Mesothelial cell of epicardium (in vitro differentiated cells): ENCODE measurements at regions not wholly inside any gene's neighbourhood (a gene's known extent, or its start where the extent isn't known, plus 50 kb on each side); places are given as distances from the start of the nearest gene placed in this dataset.

Source experiments
- DNase-seq, 2 experiments: peaks; one replicate each; pipeline ENCODE4 v3.0.0; 2021; ENCODE audit warnings: low spot score in 2 of 2; ENCODE audit not compliant: unreplicated experiment in 2 of 2
- H3K27ac Mint-ChIP-seq: 2 replicates; pipeline ENCODE4 v1.8.0; 2021; ENCODE audit warnings: mixed read lengths
- H3K27me3 Mint-ChIP-seq: 2 replicates; pipeline ENCODE4 v1.8.0; 2021; ENCODE audit warnings: low read depth, mixed read lengths
- H3K36me3 Mint-ChIP-seq: 2 replicates; pipeline ENCODE4 v1.8.0; 2021; ENCODE audit warnings: mixed read lengths
- H3K4me1 Mint-ChIP-seq: 2 replicates; pipeline ENCODE4 v1.8.0; 2021; ENCODE audit warnings: mixed read lengths
- H3K4me3 Mint-ChIP-seq: 2 replicates; pipeline ENCODE4 v1.8.0; 2021; ENCODE audit warnings: mild to moderate bottlenecking, moderate library complexity, mixed read lengths
- H3K9me3 Mint-ChIP-seq: 2 replicates; pipeline ENCODE4 v1.8.0; 2021; ENCODE audit warnings: mixed read lengths
- TF ChIP-seq, protein P1 (sequence below): fragments of 200-600 bp; sonication (generic); IDR thresholded peaks from one replicate; pipeline ENCODE4 v1.5.0; 2021; ENCODE audit warnings: antibody characterized with exemption; ENCODE audit not compliant: unreplicated experiment

- peaks cover 6% of the 10 kb centered on the region for H3K4me1 Mint-ChIP-seq
- DNase-seq, result no peak
- TF ChIP-seq, protein P1, sequence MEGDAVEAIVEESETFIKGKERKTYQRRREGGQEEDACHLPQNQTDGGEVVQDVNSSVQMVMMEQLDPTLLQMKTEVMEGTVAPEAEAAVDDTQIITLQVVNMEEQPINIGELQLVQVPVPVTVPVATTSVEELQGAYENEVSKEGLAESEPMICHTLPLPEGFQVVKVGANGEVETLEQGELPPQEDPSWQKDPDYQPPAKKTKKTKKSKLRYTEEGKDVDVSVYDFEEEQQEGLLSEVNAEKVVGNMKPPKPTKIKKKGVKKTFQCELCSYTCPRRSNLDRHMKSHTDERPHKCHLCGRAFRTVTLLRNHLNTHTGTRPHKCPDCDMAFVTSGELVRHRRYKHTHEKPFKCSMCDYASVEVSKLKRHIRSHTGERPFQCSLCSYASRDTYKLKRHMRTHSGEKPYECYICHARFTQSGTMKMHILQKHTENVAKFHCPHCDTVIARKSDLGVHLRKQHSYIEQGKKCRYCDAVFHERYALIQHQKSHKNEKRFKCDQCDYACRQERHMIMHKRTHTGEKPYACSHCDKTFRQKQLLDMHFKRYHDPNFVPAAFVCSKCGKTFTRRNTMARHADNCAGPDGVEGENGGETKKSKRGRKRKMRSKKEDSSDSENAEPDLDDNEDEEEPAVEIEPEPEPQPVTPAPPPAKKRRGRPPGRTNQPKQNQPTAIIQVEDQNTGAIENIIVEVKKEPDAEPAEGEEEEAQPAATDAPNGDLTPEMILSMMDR, result no peak
- H3K27ac Mint-ChIP-seq, result no peak overlapping the region
- H3K4me3 Mint-ChIP-seq, result no peak overlapping the region
- peaks cover 20% of the 10 kb centered on the region for H3K36me3 Mint-ChIP-seq
- H3K27me3 Mint-ChIP-seq, result no peaks in the 10 kb centered on the region
- H3K9me3 Mint-ChIP-seq, result peaks cover 29% of the 10 kb centered on the region
These were observed 578.7 kb upstream of the PABPC4L start for GRCh38 chr4:134780244-134780643.

DNA sequence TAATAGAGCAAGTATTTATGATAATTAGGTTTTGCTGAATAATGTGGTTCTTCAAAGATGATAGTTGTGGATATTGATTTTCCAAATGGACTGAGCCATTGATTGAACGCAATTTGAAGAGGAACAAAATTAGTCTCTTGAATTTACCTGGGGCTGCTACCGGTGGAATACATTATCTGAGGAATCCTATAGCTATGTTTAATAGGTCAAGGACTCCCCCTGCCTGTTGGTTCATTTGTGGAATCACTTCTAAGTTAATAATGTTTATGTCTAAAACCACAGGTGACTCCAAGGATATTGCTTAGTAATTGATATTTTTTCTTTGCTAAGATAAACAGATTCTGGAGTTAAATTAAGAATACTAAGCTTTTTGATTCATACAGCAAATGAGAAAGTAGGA is 576.0 kb upstream of the PABPC4L start:
- no peak for DNase-seq
- peaks cover 6% of the 10 kb centered on the region for H3K4me1 Mint-ChIP-seq
- no peak overlapping the region for H3K4me3 Mint-ChIP-seq
- H3K36me3 Mint-ChIP-seq, result peaks cover 11% of the 10 kb centered on the region
- H3K27ac Mint-ChIP-seq, result no peak overlapping the region
- TF ChIP-seq, protein P1, result no peak
- H3K27me3 Mint-ChIP-seq, result no peaks in the 10 kb centered on the region
- peaks cover 18% of the 10 kb centered on the region for H3K9me3 Mint-ChIP-seq

DNA sequence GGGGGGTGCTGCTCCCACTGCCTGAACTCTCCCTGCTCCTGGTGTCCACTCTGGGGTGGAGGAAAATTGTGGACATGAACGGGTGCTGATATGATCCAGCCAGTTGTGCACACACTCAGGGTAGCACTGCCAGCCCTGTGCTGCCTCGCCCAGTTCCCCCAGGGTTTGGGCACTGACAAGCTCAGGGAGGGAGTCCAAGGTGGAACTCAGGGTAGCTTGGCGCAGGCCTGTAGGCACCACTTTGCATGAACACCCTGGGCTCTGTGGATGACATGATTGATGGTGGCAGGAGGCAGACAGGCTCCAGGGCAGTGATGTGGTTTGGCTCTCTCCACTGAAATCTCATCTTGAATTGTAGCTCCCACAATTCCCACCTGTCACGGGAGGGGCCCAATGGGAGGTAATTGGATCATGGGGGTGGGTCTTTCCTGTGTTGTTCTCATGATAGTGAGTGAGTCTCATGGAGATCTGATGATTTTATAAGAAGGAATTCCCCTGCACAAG is 572.0 kb upstream of the PABPC4L start:
- peaks cover 14% of the 10 kb centered on the region for H3K9me3 Mint-ChIP-seq
- H3K4me1 Mint-ChIP-seq, result no peaks in the 10 kb centered on the region
- no peaks in the 10 kb centered on the region for H3K27me3 Mint-ChIP-seq
- H3K27ac Mint-ChIP-seq, result no peak overlapping the region
- no peak for DNase-seq
- TF ChIP-seq, protein P1, result no peak
- no peak overlapping the region for H3K4me3 Mint-ChIP-seq
- peaks cover 11% of the 10 kb centered on the region for H3K36me3 Mint-ChIP-seq

GRCh38 chr4:134762053-134762452 is 560.5 kb upstream of the PABPC4L start:
- Mint-ChIP-seq H3K36me3 (no peaks in the 10 kb centered on the region), H3K4me1 (peaks cover 5% of the 10 kb centered on the region), H3K4me3 (no peak overlapping the region), H3K27ac (no peak overlapping the region), H3K27me3 (no peaks in the 10 kb centered on the region), H3K9me3 (peaks cover 12% of the 10 kb centered on the region)
- DNase-seq, result no peak
- TF ChIP-seq, protein P1, result no peak

DNA sequence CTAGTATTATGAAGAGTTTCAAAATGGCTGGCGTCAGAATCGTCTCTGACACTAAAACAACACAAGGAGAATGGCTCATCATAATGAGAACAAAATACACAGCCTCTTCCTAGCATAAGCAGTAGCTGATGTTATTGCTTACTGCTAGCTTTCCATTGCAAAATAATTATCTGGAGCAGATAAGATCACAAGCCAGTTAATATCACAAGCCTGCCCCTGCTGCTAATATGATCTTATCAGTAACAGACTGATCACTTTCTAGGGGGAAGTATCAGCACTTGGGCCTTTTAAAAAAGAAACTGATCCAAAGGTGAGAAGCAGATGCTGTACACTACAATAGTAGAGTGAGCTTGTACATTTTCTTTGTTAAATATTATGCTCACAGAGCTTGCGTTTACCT is 554.8 kb upstream of the PABPC4L start:
- Mint-ChIP-seq H3K36me3 (no peaks in the 10 kb centered on the region), H3K4me1 (peaks cover 17% of the 10 kb centered on the region), H3K4me3 (no peak overlapping the region), H3K27ac (no peak overlapping the region), H3K27me3 (no peaks in the 10 kb centered on the region), H3K9me3 (peaks cover 6% of the 10 kb centered on the region)
- TF ChIP-seq, protein P1, result no peak
- DNase-seq, result no peak
